Duodenal mucosa (tissue), 2 donors: ENCODE measurements at regions not wholly inside any gene's neighbourhood (a gene's known extent, or its start where the extent isn't known, plus 50 kb on each side); places are given as distances from the start of the nearest gene placed in this dataset.

Experiments
- H3K27ac ChIP-seq: one replicate; pipeline ENCODE4 v1.7.0; 2013; ENCODE audit warnings: low read depth, low read length
- H3K27me3 ChIP-seq, 2 donors: one replicate each; pipeline ENCODE4 v1.7.0; 2013; ENCODE audit warnings: low read length in 2 of 2, control low read depth in 1 of 2; ENCODE audit not compliant: insufficient read depth in 2 of 2, control insufficient read depth in 1 of 2
- H3K36me3 ChIP-seq, 2 donors: one replicate each; pipeline ENCODE4 v1.7.0; 2013; ENCODE audit warnings: low read length in 2 of 2, control low read depth in 1 of 2; ENCODE audit not compliant: insufficient read depth in 2 of 2, control insufficient read depth in 1 of 2
- H3K4me1 ChIP-seq, 2 donors: one replicate each; pipeline ENCODE4 v1.7.0; 2013; ENCODE audit warnings: low read length in 2 of 2, control low read depth in 1 of 2; ENCODE audit not compliant: insufficient read depth in 2 of 2, control insufficient read depth in 1 of 2
- H3K4me3 ChIP-seq, 2 donors: one replicate each; pipeline ENCODE4 v1.7.0; 2013; ENCODE audit warnings: low read length in 2 of 2, low read depth in 1 of 2
- H3K9ac ChIP-seq, 2 donors: one replicate each; pipeline ENCODE4 v1.7.0; 2013; ENCODE audit warnings: low read length in 2 of 2, low read depth in 1 of 2
- H3K9me3 ChIP-seq, 2 donors: one replicate each; pipeline ENCODE4 v1.7.0; 2013; ENCODE audit warnings: low read length in 2 of 2, control low read depth in 1 of 2; ENCODE audit not compliant: control insufficient read depth in 1 of 2

DNA sequence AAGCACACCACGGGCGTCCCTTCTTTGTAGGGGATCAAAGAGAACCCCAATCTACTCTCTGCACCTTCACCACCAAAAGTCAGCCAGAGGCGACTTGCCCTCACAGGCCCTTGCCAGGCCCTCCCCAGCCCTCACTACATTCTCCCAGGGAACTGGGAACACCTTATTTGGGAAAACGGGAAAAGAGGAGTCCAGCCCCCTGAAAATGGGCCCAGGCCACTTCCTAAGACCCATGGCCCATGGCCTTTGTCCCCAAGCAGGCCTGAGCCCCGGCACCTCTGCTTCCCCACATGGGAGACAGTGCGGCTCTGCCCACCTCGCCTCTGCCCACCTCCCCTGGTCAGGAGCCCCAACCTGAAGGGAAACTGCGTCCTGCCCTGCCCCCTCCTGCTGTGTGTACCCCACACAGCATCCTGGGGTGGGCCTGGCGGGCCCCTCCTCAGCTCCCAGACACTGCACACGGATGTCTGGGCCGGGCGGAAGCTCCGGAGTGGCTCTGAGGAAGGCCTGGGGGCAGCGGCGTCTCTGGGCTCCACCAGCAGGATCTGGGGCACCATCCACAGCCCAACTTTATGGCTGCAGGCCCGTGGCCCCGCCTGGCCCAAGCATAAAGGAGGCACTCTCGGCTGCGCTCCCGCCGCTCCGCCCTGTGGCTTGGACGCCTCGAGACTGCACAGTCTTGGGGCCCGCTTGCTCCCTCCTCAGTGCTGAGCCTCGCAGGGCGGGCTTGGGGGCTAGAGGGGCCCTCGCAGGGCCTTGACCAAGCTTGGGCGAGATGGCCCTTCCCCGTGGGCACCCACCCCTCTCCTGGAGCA is 70.3 kb upstream of the GPC1 start:
- Histone ChIP-seq H3K27ac (no peak overlapping the region), H3K4me1 (no peaks in the 10 kb centered on the region), H3K9me3 (peaks cover 4% of the 10 kb centered on the region in 2 donors), H3K36me3 (no peaks in the 10 kb centered on the region), H3K4me3 (no peak overlapping the region), H3K9ac (no peak overlapping the region), H3K27me3 (no peaks in the 10 kb centered on the region)

GRCh38 chr2:240365971-240366471 is 69.4 kb upstream of the GPC1 start:
- Histone ChIP-seq H3K4me1 (no peaks in the 10 kb centered on the region), H3K9me3 (peaks cover 0 to under 1% of the 10 kb centered on the region in 2 donors), H3K27ac (no peak overlapping the region), H3K27me3 (no peaks in the 10 kb centered on the region), H3K9ac (no peak overlapping the region), H3K4me3 (no peak overlapping the region), H3K36me3 (no peaks in the 10 kb centered on the region)

DNA sequence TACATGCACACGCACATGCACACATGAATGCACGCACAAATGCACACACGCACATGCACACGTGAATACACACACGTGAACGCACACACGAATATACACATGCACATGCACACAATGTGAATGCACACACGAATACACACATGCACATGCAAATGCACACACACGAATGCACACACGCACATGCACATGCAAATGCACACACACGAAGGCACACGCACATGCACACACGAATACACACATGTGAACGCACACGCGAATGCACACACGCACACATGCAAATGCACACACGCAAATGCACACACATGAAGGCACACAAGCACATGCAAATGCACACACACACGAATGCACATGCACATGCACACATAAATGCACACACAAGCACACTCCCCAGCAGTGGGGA is 68.6 kb upstream of the GPC1 start:
- H3K9me3 ChIP-seq = no peaks in the 10 kb centered on the region
- no peak overlapping the region for H3K9ac ChIP-seq
- no peaks in the 10 kb centered on the region for H3K4me1 ChIP-seq
- no peaks in the 10 kb centered on the region for H3K27me3 ChIP-seq
- H3K4me3 ChIP-seq = no peak overlapping the region
- H3K27ac ChIP-seq = no peak overlapping the region
- no peaks in the 10 kb centered on the region for H3K36me3 ChIP-seq

GRCh38 chr2:240367721-240368120 is 67.7 kb upstream of the GPC1 start:
- Histone ChIP-seq H3K4me1 (no peaks in the 10 kb centered on the region), H3K27ac (no peak overlapping the region), H3K9me3 (no peaks in the 10 kb centered on the region), H3K36me3 (no peaks in the 10 kb centered on the region), H3K9ac (no peak overlapping the region), H3K4me3 (no peak overlapping the region), H3K27me3 (no peaks in the 10 kb centered on the region)

DNA sequence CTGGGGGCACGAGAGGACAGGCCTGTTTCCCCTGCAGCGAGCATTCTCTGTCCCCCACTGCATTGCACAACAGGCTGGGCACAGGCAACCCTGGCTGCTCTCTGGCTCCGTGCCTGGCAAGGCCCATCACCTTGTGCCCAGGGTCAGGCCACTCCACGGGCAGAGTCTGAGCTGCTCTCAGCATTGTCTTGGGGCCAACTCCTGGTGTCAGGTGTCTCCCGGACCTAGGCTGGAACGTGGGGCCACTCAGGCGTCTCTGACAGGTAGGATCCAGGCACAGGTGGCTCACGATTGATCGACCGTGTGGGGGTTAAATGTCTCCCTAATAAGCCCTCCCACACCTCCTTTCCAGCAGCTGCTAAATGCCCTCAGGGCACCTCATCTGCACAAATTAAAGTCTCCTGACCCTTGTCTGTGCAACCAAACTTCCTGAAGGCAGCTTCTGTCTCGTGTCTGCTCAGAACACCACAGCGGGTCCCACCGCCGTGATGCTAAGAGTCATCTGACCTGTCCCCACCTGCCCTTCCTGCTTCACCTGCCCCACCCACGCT is 66.6 kb upstream of the GPC1 start:
- Histone ChIP-seq H3K9me3 (no peaks in the 10 kb centered on the region), H3K4me3 (no peak overlapping the region), H3K27me3 (no peaks in the 10 kb centered on the region), H3K36me3 (no peaks in the 10 kb centered on the region), H3K9ac (no peak overlapping the region), H3K4me1 (no peaks in the 10 kb centered on the region), H3K27ac (no peak overlapping the region)

DNA sequence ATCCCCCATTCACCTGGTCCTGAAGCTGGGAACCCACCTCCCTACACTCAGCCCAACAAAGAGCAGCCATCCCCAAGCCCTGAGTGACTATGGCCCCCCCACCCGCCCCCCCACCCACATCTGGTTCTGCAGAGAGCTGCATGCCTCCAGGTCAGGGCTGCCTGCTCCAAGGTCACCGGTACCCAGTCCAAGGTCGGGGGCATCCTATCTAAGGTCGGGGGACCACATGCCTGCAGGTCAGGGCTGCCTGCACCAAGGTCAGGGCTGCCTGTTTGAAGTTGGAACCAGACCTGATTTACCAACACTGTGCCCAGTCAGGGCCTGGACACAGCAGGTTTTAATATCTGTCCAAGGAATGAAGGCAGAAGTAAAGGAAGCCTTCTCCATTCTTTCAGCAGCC is 66.1 kb upstream of the GPC1 start:
- Histone ChIP-seq H3K4me3 (no peak overlapping the region), H3K36me3 (no peaks in the 10 kb centered on the region), H3K9me3 (no peaks in the 10 kb centered on the region), H3K27ac (no peak overlapping the region), H3K27me3 (no peaks in the 10 kb centered on the region), H3K9ac (no peak overlapping the region), H3K4me1 (no peaks in the 10 kb centered on the region)

DNA sequence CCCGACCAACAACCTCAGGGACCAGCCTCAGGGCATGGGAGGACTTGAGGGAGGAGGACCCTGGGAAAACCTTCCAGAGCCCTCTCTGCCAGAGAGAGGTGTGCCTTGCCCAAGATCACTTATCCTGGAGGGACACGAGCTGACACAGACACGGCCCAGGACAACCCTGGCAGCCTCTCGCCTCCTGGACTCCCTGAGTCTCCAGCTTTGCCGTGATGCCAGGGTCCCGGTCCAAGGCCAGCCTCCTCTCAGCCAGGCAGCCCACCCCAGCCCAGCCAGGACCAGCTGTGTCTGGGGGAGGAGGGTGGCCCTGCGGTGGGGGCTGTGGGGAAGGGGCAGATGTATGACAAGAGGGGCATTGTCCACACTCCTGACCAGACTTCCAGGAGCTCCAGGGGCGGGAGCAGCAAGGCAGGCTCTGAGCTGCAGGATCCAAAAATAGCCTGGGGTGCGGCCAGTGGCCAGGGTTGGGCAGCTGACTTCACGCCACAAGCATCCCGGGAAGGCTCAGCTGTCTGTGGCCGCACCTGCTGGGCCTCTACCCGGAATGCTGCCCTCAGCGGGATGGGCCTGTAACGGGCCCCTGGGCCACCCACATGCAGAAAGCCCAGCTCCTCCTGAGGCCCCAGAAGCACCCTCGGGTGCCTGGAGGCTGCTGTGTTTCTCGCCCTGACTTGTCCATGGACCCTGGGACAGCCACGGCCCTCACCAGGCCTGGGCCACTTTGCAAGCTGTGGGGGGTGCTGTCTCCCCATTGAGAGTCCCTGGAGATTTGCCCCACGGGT is 65.5 kb upstream of the GPC1 start:
- no peaks in the 10 kb centered on the region for H3K27me3 ChIP-seq
- no peaks in the 10 kb centered on the region for H3K9me3 ChIP-seq
- no peak overlapping the region for H3K27ac ChIP-seq
- H3K9ac ChIP-seq = no peak overlapping the region
- no peaks in the 10 kb centered on the region for H3K36me3 ChIP-seq
- H3K4me3 ChIP-seq = no peak overlapping the region
- H3K4me1 ChIP-seq = no peaks in the 10 kb centered on the region

DNA sequence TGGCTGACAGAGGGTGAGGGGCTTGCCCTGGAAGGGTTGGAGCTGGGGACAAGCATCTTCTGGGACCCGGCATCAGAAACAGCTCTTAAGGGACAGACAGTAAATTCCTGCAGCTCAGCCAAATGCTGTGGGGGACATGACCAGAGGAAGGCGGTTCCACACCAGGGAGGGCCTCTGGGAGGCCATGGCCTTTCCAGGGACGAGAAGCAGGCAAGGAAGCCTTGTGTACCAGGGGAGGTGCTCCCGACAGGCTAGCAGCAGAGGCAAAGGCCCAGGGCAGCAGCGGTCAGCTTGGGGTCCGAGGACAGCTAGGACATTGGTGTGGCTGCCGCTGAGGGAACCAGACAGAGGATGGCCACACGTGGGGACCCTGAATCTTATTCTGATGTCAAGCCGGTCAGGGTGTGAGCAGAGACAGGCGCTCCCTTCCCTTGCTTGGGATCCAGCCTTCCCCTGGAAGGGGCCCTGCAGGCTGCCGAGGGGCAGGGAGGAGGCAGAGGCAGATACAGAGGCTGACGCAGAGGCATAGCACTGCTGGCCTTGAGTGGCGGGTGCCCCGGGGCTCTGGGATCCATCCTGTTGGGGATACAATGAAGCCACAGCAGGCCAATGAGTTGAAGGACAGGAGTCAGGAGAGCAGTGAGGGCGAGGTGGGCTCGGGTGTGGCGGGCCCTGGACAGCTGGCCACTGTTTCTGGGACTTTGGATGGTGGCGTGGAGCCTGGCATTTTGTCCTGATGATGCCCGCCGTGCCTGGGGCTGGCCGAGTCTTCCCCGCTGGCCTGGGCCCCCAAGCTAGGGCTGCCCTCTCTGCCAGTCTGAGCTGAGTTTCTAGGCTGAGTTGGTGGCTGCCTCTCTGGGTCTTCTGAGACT is 64.1 kb upstream of the GPC1 start:
- Histone ChIP-seq H3K27me3 (no peaks in the 10 kb centered on the region), H3K4me1 (no peaks in the 10 kb centered on the region), H3K27ac (no peak overlapping the region), H3K36me3 (no peaks in the 10 kb centered on the region), H3K9ac (no peak overlapping the region), H3K4me3 (no peak overlapping the region), H3K9me3 (no peaks in the 10 kb centered on the region)

GRCh38 chr2:240372101-240372500 is 63.4 kb upstream of the GPC1 start:
- no peaks in the 10 kb centered on the region for H3K4me1 ChIP-seq
- H3K27ac ChIP-seq = no peak overlapping the region
- H3K9ac ChIP-seq = no peak overlapping the region
- H3K4me3 ChIP-seq = no peak overlapping the region
- H3K36me3 ChIP-seq = no peaks in the 10 kb centered on the region
- H3K9me3 ChIP-seq = no peaks in the 10 kb centered on the region
- H3K27me3 ChIP-seq = no peaks in the 10 kb centered on the region
